GM21717 (cell line): ENCODE measurements at regions not wholly inside any gene's neighbourhood (a gene's known extent, or its start where the extent isn't known, plus 50 kb on each side); places are given as distances from the start of the nearest gene placed in this dataset.

ENCODE experiments used
- ATAC-seq: cut with Tn5 transposase; IDR thresholded peaks from one replicate; pipeline ENCODE4 v1.9.1; 2021; ENCODE audit warnings: mild to moderate bottlenecking, moderate library complexity; ENCODE audit not compliant: unreplicated experiment

DNA sequence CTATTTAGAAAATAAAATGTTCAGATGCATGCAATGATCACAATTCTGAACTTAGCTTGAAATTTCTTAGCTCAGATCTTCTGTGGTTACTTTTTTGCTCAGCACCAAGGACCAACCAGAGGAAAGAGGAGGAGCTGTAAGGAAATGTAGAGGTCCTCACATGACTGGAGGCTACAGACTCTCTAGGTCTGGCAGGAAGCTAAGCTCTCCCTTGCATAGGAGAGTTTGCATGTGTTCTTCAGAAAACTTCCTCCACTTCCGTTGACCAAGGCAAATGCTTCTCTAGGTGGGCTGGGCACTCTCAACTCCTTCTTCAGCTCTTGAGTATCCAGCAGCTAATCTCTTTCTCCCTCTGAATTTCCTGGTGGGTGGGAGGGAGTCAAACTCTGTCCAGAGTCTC lies 119.6 kb downstream of the BTC start:
- ATAC-seq: no peak

DNA sequence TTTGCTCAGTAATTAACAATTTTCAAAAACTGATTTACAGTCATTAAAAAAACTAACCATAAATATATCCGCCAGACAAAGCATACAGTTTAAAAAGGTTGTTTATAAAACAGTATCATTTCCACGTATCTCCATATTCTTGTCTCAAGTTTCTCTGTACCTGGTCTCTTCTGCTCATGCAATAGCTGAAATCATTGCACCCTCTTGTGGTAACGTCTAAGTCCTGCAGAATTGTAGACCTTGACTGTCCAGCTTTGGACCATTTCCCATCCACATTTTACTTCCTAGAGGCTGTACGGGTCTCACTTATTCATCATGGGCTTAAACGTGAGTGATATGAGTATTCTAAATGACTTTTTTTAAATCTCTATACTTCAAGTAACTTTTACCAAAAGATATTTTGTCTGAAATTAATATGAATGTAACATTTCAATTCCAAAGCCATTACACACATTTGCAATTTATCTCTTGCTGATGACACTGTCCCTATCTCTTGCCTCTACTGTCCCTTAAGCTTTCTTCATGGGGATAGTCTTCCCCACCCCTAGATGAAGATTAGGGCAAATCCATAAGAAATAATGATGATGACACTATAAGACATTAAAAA lies 118.5 kb downstream of the BTC start:
- peak; percentile 72 for ATAC-seq

DNA sequence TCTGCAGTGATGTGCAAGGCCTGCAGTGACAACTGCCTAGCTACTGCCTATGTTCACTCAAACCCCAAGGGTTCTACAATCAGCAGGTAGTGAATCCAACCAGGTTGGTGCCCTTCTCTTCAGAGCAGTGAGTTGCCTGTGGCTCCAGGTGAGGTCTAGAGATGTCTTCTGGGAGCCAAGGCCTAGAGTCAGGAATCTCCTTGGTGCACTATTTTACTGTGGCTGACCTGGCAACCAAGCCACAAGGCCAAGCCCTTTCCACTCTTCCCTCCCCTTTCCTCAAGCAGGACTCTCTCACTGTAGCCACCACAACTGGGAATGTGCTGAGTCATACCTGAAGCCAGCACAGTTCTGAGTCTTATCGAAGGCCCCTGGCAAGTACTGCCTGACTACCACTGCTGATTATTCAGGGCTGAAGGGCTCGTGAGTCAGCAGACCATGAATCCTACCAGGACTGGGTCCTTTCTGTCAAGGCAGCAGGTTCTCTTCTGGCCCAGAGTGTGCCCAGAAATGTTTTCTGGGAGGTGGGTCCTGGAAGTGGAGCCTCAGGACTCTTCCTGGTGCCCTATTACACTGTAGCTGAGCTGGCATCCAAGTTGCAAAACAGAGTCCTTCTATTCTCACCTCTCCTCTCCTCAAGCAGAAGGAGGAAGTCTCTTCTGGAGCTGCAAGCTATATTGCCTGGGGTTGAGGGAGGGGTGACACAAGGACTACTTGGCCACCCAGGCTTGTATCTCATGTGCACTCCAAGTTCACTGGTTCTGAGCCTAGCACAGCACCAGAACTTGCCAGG lies 111.6 kb downstream of the BTC start:
- no peak for ATAC-seq

DNA sequence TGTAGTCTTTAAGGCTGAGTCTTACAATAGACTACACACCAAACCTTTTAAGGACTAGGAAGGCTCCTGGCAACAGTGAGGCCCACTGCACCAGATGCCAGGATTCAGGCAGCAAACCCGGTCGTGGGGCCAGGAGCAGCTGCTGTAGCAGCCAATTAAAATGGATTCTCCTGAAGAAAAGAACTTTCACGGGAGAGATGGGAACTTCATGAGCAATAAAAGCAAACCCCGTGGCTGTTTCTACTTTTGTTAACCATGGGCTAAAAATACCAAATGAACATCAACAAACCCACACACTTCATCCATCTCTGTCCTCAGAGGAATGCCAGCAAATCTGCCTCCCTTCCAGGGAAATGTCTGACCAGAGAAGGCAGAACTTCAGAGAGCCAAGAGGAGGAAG lies 101.4 kb downstream of the BTC start:
- no peak for ATAC-seq
